HG02885 (cell line): ENCODE measurements at regions not wholly inside any gene's neighbourhood (a gene's known extent, or its start where the extent isn't known, plus 50 kb on each side); places are given as distances from the start of the nearest gene placed in this dataset.
"Not testable (repeated sequence)": the region's sequence is repeated elsewhere in the genome, so short reads cannot be mapped to it uniquely, and the experiment has no call there.

Experiments used
- ATAC-seq: cut with Tn5 transposase; IDR thresholded peaks from one replicate; pipeline ENCODE4 v1.9.1; 2021; ENCODE audit warnings: mild to moderate bottlenecking; ENCODE audit not compliant: unreplicated experiment, poor library complexity

- not testable (repeated sequence) for ATAC-seq
Measured at GRCh38 chr3:195669310-195669709, 51.5 kb upstream of the MUC20 start.

GRCh38 chr3:195668131-195668766 is 52.5 kb upstream of the MUC20 start:
- not testable (repeated sequence) for ATAC-seq

GRCh38 chr3:195665311-195665710 is 55.5 kb upstream of the MUC20 start:
- ATAC-seq, result not testable (repeated sequence)

GRCh38 chr3:195664131-195664530 is 56.6 kb upstream of the MUC20 start:
- ATAC-seq, result not testable (repeated sequence)

GRCh38 chr3:195659136-195659533 is 61.6 kb upstream of the MUC20 start:
- ATAC-seq, result not testable (repeated sequence)

- peak; percentile 63 for ATAC-seq
Measured at GRCh38 chr3:195658381-195659135, 62.2 kb upstream of the MUC20 start.

GRCh38 chr3:195657475-195658372 is 63.1 kb upstream of the MUC20 start:
- peak; percentile 84 for ATAC-seq

GRCh38 chr3:195656091-195656490 is 64.7 kb upstream of the MUC20 start:
- not testable (repeated sequence) for ATAC-seq

GRCh38 chr3:195654746-195655145 is 66.0 kb upstream of the MUC20 start:
- not testable (repeated sequence) for ATAC-seq

GRCh38 chr3:195654138-195654537 is 66.6 kb upstream of the MUC20 start:
- not testable (repeated sequence) for ATAC-seq

GRCh38 chr3:195653641-195654040 is 67.1 kb upstream of the MUC20 start:
- ATAC-seq, result not testable (repeated sequence)

- not testable (repeated sequence) for ATAC-seq
Measured at GRCh38 chr3:195647912-195648702, 64.4 kb upstream of the APOD start.

- not testable (repeated sequence) for ATAC-seq
Measured at GRCh38 chr3:195645872-195646271, 62.1 kb upstream of the APOD start.

GRCh38 chr3:195643245-195643644 is 59.5 kb upstream of the APOD start:
- not testable (repeated sequence) for ATAC-seq

- ATAC-seq, result not testable (repeated sequence)
Measured at GRCh38 chr3:195642311-195642710, 58.6 kb upstream of the APOD start.

GRCh38 chr3:195638456-195638855 is 54.7 kb upstream of the APOD start:
- not testable (repeated sequence) for ATAC-seq

- not testable (repeated sequence) for ATAC-seq
Measured at GRCh38 chr3:195637473-195638233, 53.9 kb upstream of the APOD start.

- ATAC-seq, result not testable (repeated sequence)
Measured at GRCh38 chr3:195637011-195637410, 53.3 kb upstream of the APOD start.
